ENCODE measurements at regions not wholly inside any gene's neighbourhood (a gene's known extent, or its start where the extent isn't known, plus 50 kb on each side); places are given as distances from the start of the nearest gene placed in this dataset.

DNA sequence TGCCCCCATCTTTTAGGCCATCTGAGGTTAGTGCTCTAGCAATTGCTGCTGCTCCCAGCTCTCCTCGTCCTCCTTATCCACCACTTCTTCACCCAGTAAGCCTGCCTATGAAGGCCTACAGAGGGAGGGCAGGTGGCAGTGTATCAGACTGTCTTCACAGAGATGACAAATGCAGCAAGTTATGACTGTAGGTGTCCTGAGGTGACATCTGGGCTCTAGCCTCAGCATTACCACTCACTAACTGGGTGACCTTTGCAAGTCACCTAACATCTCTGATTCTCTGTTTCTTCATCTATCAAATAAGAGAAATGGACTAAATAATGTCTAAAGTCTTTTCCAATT is 151.6 kb downstream of the NOC3L start:
- H3K4me3 ChIP-seq (ENCODE audit: insufficient read depth, low read depth, low read length), result no peak overlapping the region
- H3K4me3 Mint-ChIP-seq (ENCODE audit: unreplicated experiment), result no peak overlapping the region
- no peak overlapping the region for H3K4me2 ChIP-seq (ENCODE audit: low read length)
- peaks cover 7% of the 10 kb centered on the region for H3K9me3 Mint-ChIP-seq (ENCODE audit: unreplicated experiment)
- no peak overlapping the region for H3K27ac ChIP-seq (ENCODE audit: low read depth, low read length)
- no peaks in the 10 kb centered on the region for H3K9me3 ChIP-seq (ENCODE audit: insufficient read depth, low read depth, low read length)
- no peak overlapping the region for H3K9ac ChIP-seq (ENCODE audit: low read length)
- peaks cover 2% of the 10 kb centered on the region for H3K27me3 Mint-ChIP-seq (ENCODE audit: low read depth, unreplicated experiment)
- peaks cover 8% of the 10 kb centered on the region for H3K4me1 Mint-ChIP-seq (ENCODE audit: low read depth, unreplicated experiment)
- H3K27me3 ChIP-seq (ENCODE audit: insufficient read depth, low read length), result no peaks in the 10 kb centered on the region
- H3K79me2 ChIP-seq (ENCODE audit: insufficient read depth, low read length), result no peaks in the 10 kb centered on the region
- H3K36me3 ChIP-seq (ENCODE audit: insufficient read depth, low read length), result no peaks in the 10 kb centered on the region
- no peak for TF ChIP-seq EZH2 (IDR thresholded peaks at IDR 0.05; ENCODE audit: insufficient read depth, low read length)
- TF ChIP-seq, protein P1, sequence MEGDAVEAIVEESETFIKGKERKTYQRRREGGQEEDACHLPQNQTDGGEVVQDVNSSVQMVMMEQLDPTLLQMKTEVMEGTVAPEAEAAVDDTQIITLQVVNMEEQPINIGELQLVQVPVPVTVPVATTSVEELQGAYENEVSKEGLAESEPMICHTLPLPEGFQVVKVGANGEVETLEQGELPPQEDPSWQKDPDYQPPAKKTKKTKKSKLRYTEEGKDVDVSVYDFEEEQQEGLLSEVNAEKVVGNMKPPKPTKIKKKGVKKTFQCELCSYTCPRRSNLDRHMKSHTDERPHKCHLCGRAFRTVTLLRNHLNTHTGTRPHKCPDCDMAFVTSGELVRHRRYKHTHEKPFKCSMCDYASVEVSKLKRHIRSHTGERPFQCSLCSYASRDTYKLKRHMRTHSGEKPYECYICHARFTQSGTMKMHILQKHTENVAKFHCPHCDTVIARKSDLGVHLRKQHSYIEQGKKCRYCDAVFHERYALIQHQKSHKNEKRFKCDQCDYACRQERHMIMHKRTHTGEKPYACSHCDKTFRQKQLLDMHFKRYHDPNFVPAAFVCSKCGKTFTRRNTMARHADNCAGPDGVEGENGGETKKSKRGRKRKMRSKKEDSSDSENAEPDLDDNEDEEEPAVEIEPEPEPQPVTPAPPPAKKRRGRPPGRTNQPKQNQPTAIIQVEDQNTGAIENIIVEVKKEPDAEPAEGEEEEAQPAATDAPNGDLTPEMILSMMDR (IDR thresholded peaks at IDR 0.05; ENCODE audit: insufficient read depth, low read depth, low read length), result no peak
- H3K36me3 Mint-ChIP-seq (ENCODE audit: low read depth, unreplicated experiment), result no peaks in the 10 kb centered on the region
- FAIRE-seq (no peak), DNase-seq (ENCODE audit: low read depth) (no peak)
- H3K4me1 ChIP-seq (ENCODE audit: insufficient read depth, low read length), result no peaks in the 10 kb centered on the region
- H3K27ac Mint-ChIP-seq (ENCODE audit: unreplicated experiment), result no peak overlapping the region
- no peaks in the 10 kb centered on the region for H4K20me1 ChIP-seq (ENCODE audit: insufficient read depth, low read length)
- no peak overlapping the region for H2AFZ ChIP-seq (ENCODE audit: low read depth, low read length)

DNA sequence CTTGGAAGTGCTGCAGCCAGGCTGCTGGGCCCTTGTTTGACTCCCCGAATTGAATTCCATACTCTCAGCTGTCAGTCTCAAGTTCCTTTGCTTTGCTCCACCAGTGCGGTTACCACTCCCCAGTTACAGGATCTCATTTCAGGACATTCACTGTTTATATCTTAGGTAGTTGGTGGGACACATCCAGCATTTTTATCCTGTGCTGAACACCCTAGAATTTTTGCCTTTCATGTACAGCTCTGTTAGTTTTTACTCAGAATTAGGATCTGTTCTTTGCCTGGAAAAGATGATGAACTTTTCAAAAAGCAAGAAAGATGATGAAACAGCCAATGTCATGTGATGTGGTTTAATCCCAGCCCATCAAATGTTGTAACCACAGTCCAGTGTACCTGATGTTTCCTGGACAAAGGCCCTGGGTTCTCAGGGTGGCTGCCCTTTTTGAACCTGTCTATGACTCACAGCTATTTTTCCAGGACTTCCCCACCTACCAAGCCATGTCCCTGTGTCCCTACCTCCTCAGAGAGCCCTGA is 149.7 kb downstream of the NOC3L start:
- H3K27me3 Mint-ChIP-seq (ENCODE audit: low read depth, unreplicated experiment), result peaks cover 2% of the 10 kb centered on the region
- peaks cover 5% of the 10 kb centered on the region for H3K9me3 Mint-ChIP-seq (ENCODE audit: unreplicated experiment)
- H3K9ac ChIP-seq (ENCODE audit: low read length), result no peak overlapping the region
- no peaks in the 10 kb centered on the region for H3K79me2 ChIP-seq (ENCODE audit: insufficient read depth, low read length)
- no peaks in the 10 kb centered on the region for H4K20me1 ChIP-seq (ENCODE audit: insufficient read depth, low read length)
- FAIRE-seq (no peak), DNase-seq (ENCODE audit: low read depth) (no peak)
- H3K36me3 ChIP-seq (ENCODE audit: insufficient read depth, low read length), result no peaks in the 10 kb centered on the region
- no peak overlapping the region for H3K4me2 ChIP-seq (ENCODE audit: low read length)
- H3K4me1 Mint-ChIP-seq (ENCODE audit: low read depth, unreplicated experiment), result peaks cover 8% of the 10 kb centered on the region
- H2AFZ ChIP-seq (ENCODE audit: low read depth, low read length), result no peak overlapping the region
- H3K27ac ChIP-seq (ENCODE audit: low read depth, low read length), result no peak overlapping the region
- TF ChIP-seq, protein P1 (IDR thresholded peaks at IDR 0.05; ENCODE audit: insufficient read depth, low read depth, low read length), result no peak
- no peak for TF ChIP-seq EZH2 (IDR thresholded peaks at IDR 0.05; ENCODE audit: insufficient read depth, low read length)
- no peak overlapping the region for H3K4me3 Mint-ChIP-seq (ENCODE audit: unreplicated experiment)
- H3K36me3 Mint-ChIP-seq (ENCODE audit: low read depth, unreplicated experiment), result no peaks in the 10 kb centered on the region
- H3K4me1 ChIP-seq (ENCODE audit: insufficient read depth, low read length), result no peaks in the 10 kb centered on the region
- H3K4me3 ChIP-seq (ENCODE audit: insufficient read depth, low read depth, low read length), result no peak overlapping the region
- no peaks in the 10 kb centered on the region for H3K27me3 ChIP-seq (ENCODE audit: insufficient read depth, low read length)
- H3K9me3 ChIP-seq (ENCODE audit: insufficient read depth, low read depth, low read length), result no peaks in the 10 kb centered on the region
- no peak overlapping the region for H3K27ac Mint-ChIP-seq (ENCODE audit: unreplicated experiment)

DNA sequence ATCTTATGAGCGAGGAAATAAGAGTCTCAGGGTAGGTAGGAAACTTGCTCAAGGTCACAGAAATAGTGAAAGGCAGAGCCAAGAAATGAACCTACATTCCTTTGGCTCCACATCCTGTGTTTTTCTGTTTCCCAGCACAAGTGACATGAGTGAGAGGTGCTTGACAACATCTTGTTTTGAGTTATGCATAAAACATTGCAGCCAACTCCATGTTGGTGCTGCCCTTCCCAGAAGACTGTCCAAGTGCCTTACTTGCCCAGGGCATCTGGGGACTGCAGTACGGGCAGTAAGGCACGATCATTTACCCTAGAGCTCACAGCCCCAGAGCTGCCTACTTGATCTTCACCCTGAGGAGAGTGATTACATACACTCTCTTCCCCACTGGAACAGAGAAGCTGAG is 148.8 kb downstream of the NOC3L start:
- peaks cover 2% of the 10 kb centered on the region for H3K27me3 Mint-ChIP-seq (ENCODE audit: low read depth, unreplicated experiment)
- Histone ChIP-seq H3K4me3 (ENCODE audit: insufficient read depth, low read depth, low read length) (no peak overlapping the region), H3K4me2 (ENCODE audit: low read length) (no peak overlapping the region), H3K27me3 (ENCODE audit: insufficient read depth, low read length) (no peaks in the 10 kb centered on the region), H4K20me1 (ENCODE audit: insufficient read depth, low read length) (no peaks in the 10 kb centered on the region), H3K27ac (ENCODE audit: low read depth, low read length) (no peak overlapping the region), H3K9me3 (ENCODE audit: insufficient read depth, low read depth, low read length) (no peaks in the 10 kb centered on the region), H3K9ac (ENCODE audit: low read length) (no peak overlapping the region), H3K79me2 (ENCODE audit: insufficient read depth, low read length) (no peaks in the 10 kb centered on the region), H3K4me1 (ENCODE audit: insufficient read depth, low read length) (no peaks in the 10 kb centered on the region), H3K36me3 (ENCODE audit: insufficient read depth, low read length) (no peaks in the 10 kb centered on the region), H2AFZ (ENCODE audit: low read depth, low read length) (no peak overlapping the region)
- H3K4me1 Mint-ChIP-seq (ENCODE audit: low read depth, unreplicated experiment), result peaks cover 12% of the 10 kb centered on the region
- no peaks in the 10 kb centered on the region for H3K9me3 Mint-ChIP-seq (ENCODE audit: unreplicated experiment)
- H3K27ac Mint-ChIP-seq (ENCODE audit: unreplicated experiment), result no peak overlapping the region
- FAIRE-seq (no peak), DNase-seq (ENCODE audit: low read depth) (no peak)
- no peak overlapping the region for H3K4me3 Mint-ChIP-seq (ENCODE audit: unreplicated experiment)
- TF ChIP-seq, protein P1 (IDR thresholded peaks at IDR 0.05; ENCODE audit: insufficient read depth, low read depth, low read length), result no peak
- TF ChIP-seq EZH2 (IDR thresholded peaks at IDR 0.05; ENCODE audit: insufficient read depth, low read length), result no peak
- H3K36me3 Mint-ChIP-seq (ENCODE audit: low read depth, unreplicated experiment), result no peaks in the 10 kb centered on the region
